ENCODE measurements at regions not wholly inside any gene's neighbourhood (a gene's known extent, or its start where the extent isn't known, plus 50 kb on each side); places are given as distances from the start of the nearest gene placed in this dataset.

- no peaks in the 10 kb centered on the region for H3K4me1 ChIP-seq
- no peak overlapping the region for H3K27ac ChIP-seq
- no peaks in the 10 kb centered on the region for H3K36me3 ChIP-seq
- no peaks in the 10 kb centered on the region for H3K27me3 ChIP-seq
- no peaks in the 10 kb centered on the region for H3K9me3 ChIP-seq
- DNase-seq: no peak
- TF ChIP-seq POLR2A (IDR thresholded peaks at IDR 0.05): no peak
- TF ChIP-seq CTCF (IDR thresholded peaks at IDR 0.05): no peak
- no peak overlapping the region for H3K4me3 ChIP-seq
Measured at GRCh38 chr5:123803359-123803758, 291.4 kb downstream of the CSNK1G3 start.

GRCh38 chr5:123802298-123802951, 290.4 kb downstream of the CSNK1G3 start:
- no peak overlapping the region for H3K4me3 ChIP-seq
- H3K27ac ChIP-seq: no peak overlapping the region
- TF ChIP-seq POLR2A (IDR thresholded peaks at IDR 0.05) (no peak), CTCF (IDR thresholded peaks at IDR 0.05) (no peak)
- H3K4me1 ChIP-seq: no peaks in the 10 kb centered on the region
- no peaks in the 10 kb centered on the region for H3K9me3 ChIP-seq
- no peaks in the 10 kb centered on the region for H3K36me3 ChIP-seq
- DNase-seq: no peak
- no peaks in the 10 kb centered on the region for H3K27me3 ChIP-seq

- no peaks in the 10 kb centered on the region for H3K36me3 ChIP-seq
- H3K4me1 ChIP-seq: no peaks in the 10 kb centered on the region
- no peak overlapping the region for H3K27ac ChIP-seq
- no peaks in the 10 kb centered on the region for H3K27me3 ChIP-seq
- TF ChIP-seq POLR2A (IDR thresholded peaks at IDR 0.05) (no peak), CTCF (IDR thresholded peaks at IDR 0.05) (no peak)
- H3K9me3 ChIP-seq: no peaks in the 10 kb centered on the region
- DNase-seq: no peak
- H3K4me3 ChIP-seq: no peak overlapping the region
Measured at GRCh38 chr5:123800640-123801039, 288.7 kb downstream of the CSNK1G3 start.

GRCh38 chr5:123795688-123796087, 283.7 kb downstream of the CSNK1G3 start:
- no peak for TF ChIP-seq POLR2A (IDR thresholded peaks at IDR 0.05)
- TF ChIP-seq CTCF (IDR thresholded peaks at IDR 0.05): no peak
- DNase-seq: no peak
- Histone ChIP-seq H3K27me3 (no peaks in the 10 kb centered on the region), H3K4me1 (no peaks in the 10 kb centered on the region), H3K27ac (no peak overlapping the region), H3K9me3 (no peaks in the 10 kb centered on the region), H3K4me3 (no peak overlapping the region), H3K36me3 (no peaks in the 10 kb centered on the region)

- no peaks in the 10 kb centered on the region for H3K4me1 ChIP-seq
- no peak for TF ChIP-seq CTCF (IDR thresholded peaks at IDR 0.05)
- no peak for TF ChIP-seq POLR2A (IDR thresholded peaks at IDR 0.05)
- H3K36me3 ChIP-seq: no peaks in the 10 kb centered on the region
- DNase-seq: no peak
- no peaks in the 10 kb centered on the region for H3K9me3 ChIP-seq
- no peaks in the 10 kb centered on the region for H3K27me3 ChIP-seq
- H3K4me3 ChIP-seq: no peak overlapping the region
- H3K27ac ChIP-seq: no peak overlapping the region
Measured at GRCh38 chr5:123790226-123790625, 278.2 kb downstream of the CSNK1G3 start.

GRCh38 chr5:123787635-123788034, 275.7 kb downstream of the CSNK1G3 start:
- Histone ChIP-seq H3K27me3 (no peaks in the 10 kb centered on the region), H3K27ac (no peak overlapping the region), H3K4me3 (no peak overlapping the region), H3K4me1 (no peaks in the 10 kb centered on the region), H3K36me3 (no peaks in the 10 kb centered on the region), H3K9me3 (no peaks in the 10 kb centered on the region)
- DNase-seq: no peak
- no peak for TF ChIP-seq CTCF (IDR thresholded peaks at IDR 0.05)
- TF ChIP-seq POLR2A (IDR thresholded peaks at IDR 0.05): no peak
